Epithelial cell of proximal tubule (primary cell): ENCODE measurements at regions not wholly inside any gene's neighbourhood (a gene's known extent, or its start where the extent isn't known, plus 50 kb on each side); places are given as distances from the start of the nearest gene placed in this dataset.

Source experiments
- DNase-seq: peaks from one replicate; pipeline ENCODE4 v3.0.0-alpha.2; 2011; ENCODE audit warnings: low read depth
- H3K4me3 ChIP-seq: 2 replicates; pipeline ENCODE4 v1.5.1; 2011; ENCODE audit warnings: low read depth, mild to moderate bottlenecking, low read length
- CTCF ChIP-seq: conservative IDR thresholded peaks from 2 replicates; pipeline ENCODE4 v1.5.1; 2012; ENCODE audit warnings: low read depth, mild to moderate bottlenecking, low read length

GRCh38 chr14:32014498-32014897 lies 62.6 kb upstream of the ARHGAP5 start:
- TF ChIP-seq CTCF = no peak
- no peak overlapping the region for H3K4me3 ChIP-seq
- DNase-seq = no peak

GRCh38 chr14:32015166-32015565 lies 61.9 kb upstream of the ARHGAP5 start:
- no peak for TF ChIP-seq CTCF
- no peak for DNase-seq
- no peak overlapping the region for H3K4me3 ChIP-seq

GRCh38 chr14:32017587-32017986 lies 59.5 kb upstream of the ARHGAP5 start:
- no peak for DNase-seq
- no peak overlapping the region for H3K4me3 ChIP-seq
- TF ChIP-seq CTCF = no peak

GRCh38 chr14:32018391-32019092 lies 58.6 kb upstream of the ARHGAP5 start:
- no peak for DNase-seq
- no peak overlapping the region for H3K4me3 ChIP-seq
- TF ChIP-seq CTCF = no peak

GRCh38 chr14:32019276-32019675 lies 57.8 kb upstream of the ARHGAP5 start:
- H3K4me3 ChIP-seq = no peak overlapping the region
- no peak for DNase-seq
- TF ChIP-seq CTCF = no peak

GRCh38 chr14:32020882-32021281 lies 56.2 kb upstream of the ARHGAP5 start:
- H3K4me3 ChIP-seq = no peak overlapping the region
- no peak for DNase-seq
- TF ChIP-seq CTCF = no peak

- no peak for TF ChIP-seq CTCF
- H3K4me3 ChIP-seq = no peak overlapping the region
- DNase-seq = no peak
These were observed 55.8 kb upstream of the ARHGAP5 start for GRCh38 chr14:32021341-32021740.
